ENCODE measurements at regions not wholly inside any gene's neighbourhood (a gene's known extent, or its start where the extent isn't known, plus 50 kb on each side); places are given as distances from the start of the nearest gene placed in this dataset.

GRCh38 chr17:6205525-6205924 is 135.3 kb downstream of the WSCD1 start:
- TF ChIP-seq CTCF (IDR thresholded peaks at IDR 0.05; ENCODE audit: low read depth, low read length, poor library complexity, severe bottlenecking), result no peak
- TF ChIP-seq EZH2phosphoT487 (IDR thresholded peaks at IDR 0.05; ENCODE audit: borderline replicate concordance, low read length), result no peak
